Adrenal gland (tissue), 9 donors: ENCODE measurements at regions not wholly inside any gene's neighbourhood (a gene's known extent, or its start where the extent isn't known, plus 50 kb on each side); places are given as distances from the start of the nearest gene placed in this dataset.

Experiments used
- DNase-seq, 7 donors: peaks; one replicate each; pipeline ENCODE4 v3.0.0-alpha.2; 2019 to 2020
- H3K27ac ChIP-seq, 5 donors: fragments of 200-600 bp; sonication (generic) in 4 of 5; 1 replicate in 3 of 5; 2 replicates in 2 of 5; pipeline versions ENCODE4 v1.5.1 to v1.8.0; 2016 to 2020; ENCODE audit warnings: mild to moderate bottlenecking in 1 of 5
- H3K27me3 ChIP-seq: fragments of 200-600 bp; 2 replicates; pipeline ENCODE4 v1.8.0; 2021
- H3K36me3 ChIP-seq, 2 donors: fragments of 200-600 bp; replicated peaks in 1 of 2; 1 replicate in 1 of 2; 2 replicates in 1 of 2; pipeline versions ENCODE4 v1.5.1 to v1.8.0; 2018 to 2022
- H3K4me1 ChIP-seq, 2 donors: fragments of 200-600 bp; replicated peaks in 1 of 2; 1 replicate in 1 of 2; 2 replicates in 1 of 2; pipeline versions ENCODE4 v1.5.1 to v1.8.0; 2018 to 2021
- H3K4me3 ChIP-seq, 4 donors: fragments of 200-600 bp; sonication (generic) in 3 of 4; one replicate each; pipeline ENCODE4 v1.5.1; 2016 to 2018
- H3K9me3 ChIP-seq, 3 donors: fragments of 200-600 bp; sonication (generic) in 1 of 3; replicated peaks in 1 of 3; 1 replicate in 2 of 3; 2 replicates in 1 of 3; pipeline versions ENCODE4 v1.5.1 to v1.8.0; 2016 to 2021
- POLR2A ChIP-seq, 2 donors: fragments of 450-650 bp; IDR thresholded peaks; one replicate each; pipeline ENCODE4 v1.6.1; 2017; ENCODE audit warnings: antibody characterized with exemption in 2 of 2, mild to moderate bottlenecking in 2 of 2, moderate library complexity in 1 of 2
- WGBS, 4 donors: extraction: QIAGEN DNeasy Blood & Tissue Kit in 2 of 4; methylation state at CpG; one replicate each; pipeline versions ENCODE4 v1.1.5 to v1.1.7; 2013 to 2017; 5-methylcytosine and 5-hydroxymethylcytosine counted together
- intact Hi-C, 2 donors: fragments of 100-400 bp; cut with DNase I; formaldehyde crosslinking; loops; one replicate each; pipeline versions ENCODE4 v1.14.1 to v1.15.0; 2022 to 2023
- TF ChIP-seq, protein P1 (sequence below), 6 experiments: fragments of 450-650 bp in 4 of 6; fragments of 200-600 bp in 2 of 6; sonication (generic) in 1 of 6; IDR thresholded peaks; 1 replicate in 5 of 6; 2 replicates in 1 of 6; pipeline versions ENCODE4 v1.5.1 to v1.8.0; 2016 to 2021; ENCODE audit warnings: antibody characterized with exemption in 6 of 6, mild to moderate bottlenecking in 2 of 6, moderate library complexity in 1 of 6
- donor health status: healthy with polysubstance abuse.
- donor health status: Bipolar disorder and iron deficiency.
- donor health status: DM: yes; HTN: yes; CAD: no.
- donor health status: DM: no; HTN: no; CAD: no.
- donor health status: DM: no; HTN: no; CAD: no.

DNA sequence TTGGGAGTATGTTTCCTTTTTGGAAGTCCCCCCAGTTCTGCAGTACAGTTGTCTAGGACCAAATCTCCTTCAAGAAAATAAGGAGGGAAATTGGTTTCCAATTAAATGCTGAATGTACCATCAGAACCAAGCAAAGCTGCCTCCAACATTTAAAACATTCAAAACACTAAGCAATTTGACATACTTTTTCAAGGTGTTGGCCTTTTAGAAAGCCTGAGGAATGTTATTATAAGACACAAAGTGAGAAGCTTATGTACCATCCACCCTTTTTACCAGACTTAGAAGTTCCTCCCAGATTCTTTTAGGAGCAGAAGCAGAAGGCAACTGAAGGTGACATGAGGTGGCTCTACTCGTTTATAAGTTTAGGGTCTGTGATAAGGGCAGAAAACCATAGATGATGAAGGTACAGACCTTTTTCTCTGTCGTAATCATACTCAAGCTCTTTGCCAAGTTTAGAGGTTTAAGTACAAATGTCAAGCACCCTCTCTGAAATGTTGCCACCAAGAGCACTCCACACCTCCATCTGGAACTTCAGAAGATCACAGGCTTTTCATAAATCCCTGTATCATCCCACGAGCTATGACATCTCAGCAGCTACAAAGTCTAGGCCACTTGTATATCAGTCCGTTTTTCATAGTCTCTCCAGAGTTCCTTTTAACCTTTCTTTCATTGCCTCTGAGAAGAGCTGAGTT lies 282.5 kb upstream of the THBS1 start:
- intact Hi-C loops: no loop called here
- TF ChIP-seq, protein P1, sequence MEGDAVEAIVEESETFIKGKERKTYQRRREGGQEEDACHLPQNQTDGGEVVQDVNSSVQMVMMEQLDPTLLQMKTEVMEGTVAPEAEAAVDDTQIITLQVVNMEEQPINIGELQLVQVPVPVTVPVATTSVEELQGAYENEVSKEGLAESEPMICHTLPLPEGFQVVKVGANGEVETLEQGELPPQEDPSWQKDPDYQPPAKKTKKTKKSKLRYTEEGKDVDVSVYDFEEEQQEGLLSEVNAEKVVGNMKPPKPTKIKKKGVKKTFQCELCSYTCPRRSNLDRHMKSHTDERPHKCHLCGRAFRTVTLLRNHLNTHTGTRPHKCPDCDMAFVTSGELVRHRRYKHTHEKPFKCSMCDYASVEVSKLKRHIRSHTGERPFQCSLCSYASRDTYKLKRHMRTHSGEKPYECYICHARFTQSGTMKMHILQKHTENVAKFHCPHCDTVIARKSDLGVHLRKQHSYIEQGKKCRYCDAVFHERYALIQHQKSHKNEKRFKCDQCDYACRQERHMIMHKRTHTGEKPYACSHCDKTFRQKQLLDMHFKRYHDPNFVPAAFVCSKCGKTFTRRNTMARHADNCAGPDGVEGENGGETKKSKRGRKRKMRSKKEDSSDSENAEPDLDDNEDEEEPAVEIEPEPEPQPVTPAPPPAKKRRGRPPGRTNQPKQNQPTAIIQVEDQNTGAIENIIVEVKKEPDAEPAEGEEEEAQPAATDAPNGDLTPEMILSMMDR (IDR thresholded peaks at IDR 0.05): no peak
- no peak for TF ChIP-seq POLR2A (IDR thresholded peaks at IDR 0.05)

DNA sequence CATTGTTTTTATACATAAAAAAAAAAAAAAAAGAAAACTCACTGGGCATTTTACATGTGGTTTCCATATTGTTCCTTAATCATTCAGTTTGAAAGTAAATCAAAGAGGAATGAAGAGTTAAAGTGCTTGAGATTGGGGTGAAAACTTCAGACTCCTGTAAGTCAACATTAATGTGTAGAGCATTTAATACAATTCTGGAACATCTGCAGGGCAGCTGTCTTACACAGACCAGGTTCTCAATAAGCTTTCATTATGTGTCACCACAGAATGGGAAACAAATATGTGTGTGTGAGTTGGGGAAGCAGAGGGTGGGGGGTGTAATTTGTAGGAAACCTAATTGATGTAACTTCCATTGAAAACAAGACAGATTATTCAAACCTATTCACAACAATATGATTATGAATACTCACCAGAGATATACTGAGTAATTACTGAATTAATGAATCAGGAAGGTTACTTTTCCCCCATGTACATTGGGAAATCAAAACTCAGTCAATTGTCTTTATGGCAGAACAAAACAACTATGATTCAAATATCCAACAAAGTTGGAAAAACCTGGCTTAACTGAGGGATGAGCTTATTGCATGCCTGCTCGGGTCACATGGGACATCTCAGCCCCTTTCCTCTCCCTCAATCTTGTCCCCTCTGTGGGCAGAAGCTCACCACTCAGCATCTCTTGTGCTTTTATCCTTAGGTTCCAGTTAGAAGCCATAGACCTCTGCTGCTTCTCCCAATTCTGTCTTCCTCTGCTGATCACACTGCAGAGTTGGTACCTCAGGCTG lies 281.2 kb upstream of the THBS1 start:
- intact Hi-C loops: no loop called here
- no peaks in the 10 kb centered on the region for H3K36me3 ChIP-seq
- H3K9me3 ChIP-seq: no peaks in the 10 kb centered on the region
- H3K27ac ChIP-seq: no peak overlapping the region
- H3K27me3 ChIP-seq: no peaks in the 10 kb centered on the region
- H3K4me3 ChIP-seq: no peak overlapping the region
- TF ChIP-seq, protein P1 (IDR thresholded peaks at IDR 0.05): no peak
- no peak for TF ChIP-seq POLR2A (IDR thresholded peaks at IDR 0.05)
- WGBS, 4 donors: 73 to 83% (median 80%) methylated on average over 1 of the region's 1 CpG
- no peak for DNase-seq
- H3K4me1 ChIP-seq: peaks cover 0 to 8% of the 10 kb centered on the region in 2 donors

More for the DNA sequence above, 282.5 kb upstream of the THBS1 start:
- Histone ChIP-seq H3K4me1 (peaks cover 0 to 8% of the 10 kb centered on the region in 2 donors), H3K9me3 (no peaks in the 10 kb centered on the region), H3K4me3 (no peak overlapping the region), H3K27ac (no peak overlapping the region), H3K27me3 (no peaks in the 10 kb centered on the region), H3K36me3 (no peaks in the 10 kb centered on the region)
- 56 to 78% (median 74%) methylated on average over 4 of the region's 4 CpGs for WGBS, 4 donors
- DNase-seq: no peak

DNA sequence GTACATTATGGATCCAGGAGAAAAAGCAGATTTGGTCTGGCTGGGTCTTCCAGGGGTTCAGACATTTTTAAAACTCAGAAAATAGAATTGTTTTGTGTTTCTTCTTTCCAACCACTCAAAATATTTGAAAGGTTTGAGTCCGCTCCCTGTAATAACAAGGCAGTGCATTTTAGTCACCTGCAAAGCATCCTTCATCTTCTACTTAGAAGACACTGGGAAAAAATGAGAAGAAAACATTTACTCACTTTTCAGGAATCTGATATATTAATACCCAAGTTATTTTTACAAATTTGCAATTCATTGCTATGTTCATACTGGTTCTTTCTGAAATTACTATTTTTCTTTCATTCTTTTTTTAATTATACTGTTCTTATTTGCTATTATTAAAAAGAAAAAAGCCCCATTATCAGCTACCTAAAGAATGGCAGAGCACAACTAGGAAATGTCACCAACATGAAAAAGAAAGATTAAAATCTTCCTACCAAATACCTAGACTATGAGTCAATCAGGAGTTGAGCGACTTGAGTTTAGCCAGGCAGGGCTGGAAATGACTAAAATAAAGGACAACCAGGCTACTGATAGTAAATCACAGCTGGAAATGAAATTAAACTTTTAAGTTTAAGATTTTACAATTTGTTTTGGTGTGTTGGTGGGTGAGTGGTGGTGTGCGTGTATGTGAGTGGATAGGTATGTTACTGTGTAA lies 280.3 kb upstream of the THBS1 start:
- Histone ChIP-seq H3K27ac (no peak overlapping the region), H3K36me3 (no peaks in the 10 kb centered on the region), H3K27me3 (no peaks in the 10 kb centered on the region), H3K9me3 (no peaks in the 10 kb centered on the region), H3K4me1 (peaks cover 0 to 8% of the 10 kb centered on the region in 2 donors), H3K4me3 (no peak overlapping the region)
- WGBS, 4 donors: 68 to 78% (median 77%) methylated on average over 3 of the region's 3 CpGs
- TF ChIP-seq, protein P1 (IDR thresholded peaks at IDR 0.05): no peak
- no peak for TF ChIP-seq POLR2A (IDR thresholded peaks at IDR 0.05)
- DNase-seq: no peak
- intact Hi-C loops: no loop called here

DNA sequence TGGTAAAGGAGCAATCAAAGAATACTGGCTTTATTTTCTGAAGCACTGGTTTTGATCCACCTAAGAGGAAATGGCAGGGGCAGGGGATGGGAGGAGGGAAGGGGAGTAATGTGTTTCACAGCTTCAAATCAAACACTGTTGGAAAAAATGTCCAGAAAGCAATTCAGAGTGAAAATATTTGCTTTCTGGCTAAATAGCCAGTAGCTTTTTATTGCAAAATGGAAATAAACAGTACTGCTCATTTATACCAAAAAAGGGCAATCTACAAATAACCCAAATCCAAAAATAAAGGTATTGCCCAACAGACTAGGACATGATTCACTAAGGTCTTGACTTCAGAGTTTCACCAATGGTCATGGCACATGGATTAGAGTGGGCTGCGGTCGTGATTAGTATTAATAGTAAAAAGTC lies 279.3 kb upstream of the THBS1 start:
- no peaks in the 10 kb centered on the region for H3K27me3 ChIP-seq
- H3K4me3 ChIP-seq: no peak overlapping the region
- WGBS, 4 donors: 59 to 75% (median 65%) methylated on average over 2 of the region's 2 CpGs
- no peaks in the 10 kb centered on the region for H3K36me3 ChIP-seq
- intact Hi-C loops: no loop called here
- peak overlapping the region in 2 of 5 donors; percentile 32 to 60 for H3K27ac ChIP-seq
- peaks cover 0 to 8% of the 10 kb centered on the region in 2 donors for H3K4me1 ChIP-seq
- DNase-seq: peak in 1 of 7 donors; percentile 2
- no peaks in the 10 kb centered on the region for H3K9me3 ChIP-seq
- TF ChIP-seq, protein P1 (IDR thresholded peaks at IDR 0.05): no peak
- no peak for TF ChIP-seq POLR2A (IDR thresholded peaks at IDR 0.05)
